ENCODE measurements at regions not wholly inside any gene's neighbourhood (a gene's known extent, or its start where the extent isn't known, plus 50 kb on each side); places are given as distances from the start of the nearest gene placed in this dataset.

GRCh38 chr9:108607607-108608006, 248.2 kb downstream of the ACTL7B start:
- no peak for DNase-seq (ENCODE audit: low spot score)
- H3K27ac ChIP-seq (ENCODE audit: low read depth in 1 of 2, low read length in 2 of 2) = no peak overlapping the region
- no peaks in the 10 kb centered on the region for H3K36me3 ChIP-seq (ENCODE audit: control insufficient read depth in 4 of 4, insufficient read depth in 3 of 4, low read depth in 1 of 4, low read length in 3 of 4)
- peaks cover 0 to 4% (median 2%) of the 10 kb centered on the region in 4 donors for H3K27me3 ChIP-seq (ENCODE audit: control insufficient read depth in 4 of 4, insufficient read depth in 4 of 4, low read length in 3 of 4)
- H3K4me3 ChIP-seq (ENCODE audit: low read depth in 1 of 3, low read length in 3 of 3) = no peak overlapping the region
- H3K9ac ChIP-seq (ENCODE audit: low read depth in 1 of 2, low read length in 2 of 2) = no peak overlapping the region
- no peaks in the 10 kb centered on the region for H3K4me1 ChIP-seq (ENCODE audit: control insufficient read depth in 4 of 4, insufficient read depth in 4 of 4, low read length in 3 of 4)
- H3K9me3 ChIP-seq (ENCODE audit: control insufficient read depth in 4 of 4, low read length in 3 of 4) = no peaks in the 10 kb centered on the region
- TF ChIP-seq SP1 (IDR thresholded peaks at IDR 0.05) (no peak), HNF4A (conservative IDR thresholded peaks at IDR 0.05) (no peak), JUND (IDR thresholded peaks at IDR 0.05) (no peak), REST (IDR thresholded peaks at IDR 0.05) (no peak), GABPA (IDR thresholded peaks at IDR 0.05 in 1 of 2, conservative IDR thresholded peaks at IDR 0.05 in 1 of 2) (no peak), TAF1 (conservative IDR thresholded peaks at IDR 0.05) (no peak), ZBTB33 (IDR thresholded peaks at IDR 0.05) (no peak)
- 68% methylated on average over 4 of the region's 4 CpGs for WGBS

- no peak for DNase-seq (ENCODE audit: low spot score)
- Histone ChIP-seq H3K36me3 (ENCODE audit: control insufficient read depth in 4 of 4, insufficient read depth in 3 of 4, low read depth in 1 of 4, low read length in 3 of 4) (no peaks in the 10 kb centered on the region), H3K4me1 (ENCODE audit: control insufficient read depth in 4 of 4, insufficient read depth in 4 of 4, low read length in 3 of 4) (no peaks in the 10 kb centered on the region), H3K27me3 (ENCODE audit: control insufficient read depth in 4 of 4, insufficient read depth in 4 of 4, low read length in 3 of 4) (peaks cover 0 to under 1% (median 0%) of the 10 kb centered on the region in 4 donors), H3K4me3 (ENCODE audit: low read depth in 1 of 3, low read length in 3 of 3) (no peak overlapping the region), H3K27ac (ENCODE audit: low read depth in 1 of 2, low read length in 2 of 2) (no peak overlapping the region), H3K9ac (ENCODE audit: low read depth in 1 of 2, low read length in 2 of 2) (no peak overlapping the region), H3K9me3 (ENCODE audit: control insufficient read depth in 4 of 4, low read length in 3 of 4) (no peaks in the 10 kb centered on the region)
- TF ChIP-seq ZBTB33 (IDR thresholded peaks at IDR 0.05) (no peak), YY1 (IDR thresholded peaks at IDR 0.05) (no peak), TAF1 (conservative IDR thresholded peaks at IDR 0.05) (no peak), JUND (IDR thresholded peaks at IDR 0.05) (no peak), HNF4A (conservative IDR thresholded peaks at IDR 0.05) (no peak), ATF3 (IDR thresholded peaks at IDR 0.05) (no peak), CTCF (IDR thresholded peaks at IDR 0.05; ENCODE audit: low read depth, low read length, missing input control) (no peak), HNF4G (IDR thresholded peaks at IDR 0.05) (no peak), RAD21 (IDR thresholded peaks at IDR 0.05) (no peak), MAX (IDR thresholded peaks at IDR 0.05) (no peak), EGR1 (IDR thresholded peaks at IDR 0.05; ENCODE audit: low read depth in 2 of 2) (no peak), FOXA1 (IDR thresholded peaks at IDR 0.05) (no peak), NR2F2 (IDR thresholded peaks at IDR 0.05) (no peak), SP1 (IDR thresholded peaks at IDR 0.05) (no peak), RXRA (IDR thresholded peaks at IDR 0.05) (no peak), GABPA (IDR thresholded peaks at IDR 0.05 in 1 of 2, conservative IDR thresholded peaks at IDR 0.05 in 1 of 2) (no peak), REST (IDR thresholded peaks at IDR 0.05) (no peak), FOXA2 (IDR thresholded peaks at IDR 0.05) (no peak)
- 70% methylated on average over 4 of the region's 4 CpGs for WGBS
These were observed 249.4 kb downstream of the ACTL7B start for GRCh38 chr9:108606401-108606800.
